AG10803 (cell line): ENCODE measurements at regions not wholly inside any gene's neighbourhood (a gene's known extent, or its start where the extent isn't known, plus 50 kb on each side); places are given as distances from the start of the nearest gene placed in this dataset.

Source experiments
- DNase-seq: peaks from one replicate; pipeline ENCODE4 v3.0.0; 2010; ENCODE audit warnings: low read depth
- H3K4me3 ChIP-seq: 2 replicates; pipeline ENCODE4 v1.5.1; 2011; ENCODE audit warnings: mild to moderate bottlenecking, low read length, control low read depth
- CTCF ChIP-seq: conservative IDR thresholded peaks from 2 replicates; pipeline ENCODE4 v1.5.1; 2011; ENCODE audit warnings: mild to moderate bottlenecking, low read length, control low read depth, inconsistent platforms

GRCh38 chr13:103210348-103210747, 144.1 kb upstream of the SLC10A2 start:
- no peak overlapping the region for H3K4me3 ChIP-seq
- no peak for DNase-seq
- TF ChIP-seq CTCF = no peak

GRCh38 chr13:103203735-103204330, 137.6 kb upstream of the SLC10A2 start:
- no peak overlapping the region for H3K4me3 ChIP-seq
- no peak for TF ChIP-seq CTCF
- no peak for DNase-seq

GRCh38 chr13:103200118-103200885, 134.1 kb upstream of the SLC10A2 start:
- no peak for DNase-seq
- no peak overlapping the region for H3K4me3 ChIP-seq
- no peak for TF ChIP-seq CTCF

GRCh38 chr13:103199380-103200088, 133.3 kb upstream of the SLC10A2 start:
- H3K4me3 ChIP-seq = no peak overlapping the region
- DNase-seq = no peak
- no peak for TF ChIP-seq CTCF

GRCh38 chr13:103196356-103196755, 130.1 kb upstream of the SLC10A2 start:
- no peak overlapping the region for H3K4me3 ChIP-seq
- DNase-seq = no peak
- TF ChIP-seq CTCF = no peak

GRCh38 chr13:103195762-103196161, 129.5 kb upstream of the SLC10A2 start:
- TF ChIP-seq CTCF = no peak
- H3K4me3 ChIP-seq = no peak overlapping the region
- no peak for DNase-seq
